HG03457 (cell line): ENCODE measurements at regions not wholly inside any gene's neighbourhood (a gene's known extent, or its start where the extent isn't known, plus 50 kb on each side); places are given as distances from the start of the nearest gene placed in this dataset.

Experiments
- ATAC-seq: cut with Tn5 transposase; IDR thresholded peaks from one replicate; pipeline ENCODE4 v1.9.1; 2021; ENCODE audit warnings: moderate number of reproducible peaks; ENCODE audit not compliant: unreplicated experiment

DNA sequence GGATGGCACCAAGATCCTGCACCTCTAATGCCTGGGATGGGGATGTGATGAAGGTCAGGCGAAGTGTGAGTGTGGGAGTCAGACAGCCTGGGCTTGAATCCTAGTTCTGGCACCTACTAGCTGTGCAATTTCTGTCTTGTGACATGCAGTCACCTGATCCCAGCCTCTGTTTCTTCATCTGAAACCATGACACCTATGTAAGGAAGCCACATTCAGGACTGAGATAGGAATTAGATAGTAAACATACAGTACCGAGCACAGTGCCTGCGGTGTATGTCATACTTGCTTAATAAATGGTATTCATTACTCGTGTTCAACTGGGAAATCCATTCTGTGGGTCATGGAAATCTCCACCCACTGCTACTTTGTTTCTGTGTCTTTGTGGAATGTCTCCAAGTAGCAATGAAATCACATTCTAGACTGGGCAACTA, 140.6 kb upstream of the STC2 start:
- no peak for ATAC-seq

DNA sequence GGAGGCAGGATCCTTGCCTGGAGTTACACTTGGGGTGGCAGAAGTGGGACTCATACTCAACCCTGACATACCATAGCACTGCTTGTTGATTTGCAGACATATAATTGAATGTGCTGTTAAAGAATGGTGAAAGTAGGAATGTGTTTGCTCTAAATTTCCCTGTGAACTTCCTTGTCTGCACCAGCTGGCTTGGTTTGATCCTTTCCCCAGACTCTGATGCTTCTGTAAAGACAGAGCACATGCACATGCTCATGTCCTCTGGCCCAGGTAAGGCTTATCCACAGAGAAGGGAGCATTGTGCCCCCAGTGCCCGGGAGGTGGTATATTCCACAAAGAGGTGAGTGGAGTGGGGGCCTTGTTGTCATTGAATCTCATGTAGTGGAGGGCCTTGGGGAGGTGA, 138.0 kb upstream of the STC2 start:
- ATAC-seq, result no peak

DNA sequence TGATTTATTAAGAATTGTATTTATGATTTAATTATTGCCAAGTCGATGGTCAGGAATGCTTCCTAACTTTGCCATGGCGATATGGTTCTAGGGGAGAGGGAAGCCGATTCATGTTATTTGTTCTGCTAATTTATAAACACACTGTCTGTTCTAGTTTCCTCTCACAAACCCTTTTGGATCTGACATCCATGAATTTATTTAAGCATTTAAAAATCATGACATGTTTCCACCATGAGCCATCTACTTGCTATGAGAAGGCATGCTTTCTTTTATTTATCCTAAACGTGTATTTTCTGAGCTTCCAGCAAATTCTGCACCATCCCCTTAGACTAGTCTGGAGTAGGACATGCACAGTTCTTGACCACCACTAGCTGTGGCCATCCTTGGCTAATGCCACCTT, 136.6 kb upstream of the STC2 start:
- no peak for ATAC-seq

DNA sequence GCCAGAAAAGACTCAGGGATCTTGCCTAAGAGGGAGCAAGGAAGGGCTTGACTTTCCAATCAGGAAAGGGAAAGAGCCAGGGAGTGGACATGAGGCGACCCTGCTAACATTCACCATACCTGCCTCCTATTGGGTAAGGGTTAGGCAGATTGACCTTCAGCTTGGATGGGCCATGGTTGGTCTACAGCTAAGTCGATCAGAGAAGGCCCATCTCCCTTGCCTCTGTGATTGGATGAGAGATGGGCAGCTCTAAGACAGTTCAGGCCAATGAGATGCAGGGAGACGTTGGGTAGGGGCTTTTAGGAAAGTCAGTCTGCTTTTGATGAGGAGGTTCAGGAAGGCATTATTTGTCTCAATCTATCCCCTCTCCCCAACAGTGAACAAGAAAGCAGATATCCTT, 135.0 kb upstream of the STC2 start:
- ATAC-seq, result no peak

DNA sequence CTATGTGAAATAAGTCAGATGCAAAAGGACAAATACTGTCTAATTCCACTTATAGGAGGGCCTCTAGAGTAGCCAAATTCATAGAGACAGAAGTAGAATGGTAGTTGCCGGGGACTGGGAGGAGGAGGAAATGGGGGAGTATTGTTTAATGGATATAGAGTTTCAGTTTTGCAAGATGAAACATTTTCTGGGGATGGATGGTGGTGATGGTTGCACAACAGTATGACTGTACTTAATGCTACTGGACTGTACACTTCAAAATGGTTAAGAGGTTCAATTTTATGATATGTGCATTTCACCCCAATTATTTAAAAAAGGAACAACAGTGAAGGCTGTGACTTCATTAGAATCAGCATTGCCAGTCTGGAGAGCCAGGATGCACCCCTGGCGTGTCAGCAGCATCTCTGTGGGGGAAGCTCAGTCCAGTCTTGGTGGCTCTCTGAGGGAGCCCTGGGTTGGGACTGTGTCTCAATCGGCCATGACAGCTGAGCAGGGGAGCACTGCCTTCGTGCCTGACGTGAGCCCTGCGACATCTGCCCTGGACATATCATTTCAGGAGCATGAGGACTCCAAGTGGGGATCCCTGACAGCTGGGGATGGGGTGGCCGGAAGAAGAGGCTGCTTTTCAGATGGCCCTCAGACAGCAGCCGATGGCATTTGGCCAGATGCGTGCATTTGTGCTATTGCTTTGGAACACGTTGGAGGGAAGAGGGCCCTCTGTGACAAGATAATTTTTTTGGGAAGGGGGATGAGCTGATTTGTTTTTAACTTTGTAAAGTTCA, 130.8 kb upstream of the STC2 start:
- no peak for ATAC-seq

GRCh38 chr5:173457482-173457881, 129.3 kb upstream of the STC2 start:
- no peak for ATAC-seq

DNA sequence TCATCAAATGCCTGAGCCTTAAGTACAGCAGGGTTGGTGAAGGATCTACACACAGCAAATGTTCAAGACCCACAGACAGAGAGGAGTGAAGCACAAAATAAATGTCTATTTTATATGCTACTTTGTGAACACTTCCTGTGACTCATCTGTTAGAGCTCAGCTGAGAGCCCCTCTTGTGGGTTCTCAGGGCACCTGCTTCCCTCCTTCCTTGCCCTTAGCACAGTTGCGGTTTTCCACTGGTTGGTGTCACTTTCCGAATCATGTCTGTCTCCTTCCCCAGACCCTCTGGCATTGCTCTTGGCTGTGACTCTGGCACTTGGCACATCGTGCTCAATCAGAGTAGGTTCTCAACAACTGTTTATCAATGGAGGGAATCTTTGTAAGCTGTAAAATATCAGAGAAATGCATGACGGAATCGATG, 128.5 kb upstream of the STC2 start:
- no peak for ATAC-seq

GRCh38 chr5:173456181-173456580, 128.0 kb upstream of the STC2 start:
- no peak for ATAC-seq

GRCh38 chr5:173455599-173455957, 127.4 kb upstream of the STC2 start:
- no peak for ATAC-seq

DNA sequence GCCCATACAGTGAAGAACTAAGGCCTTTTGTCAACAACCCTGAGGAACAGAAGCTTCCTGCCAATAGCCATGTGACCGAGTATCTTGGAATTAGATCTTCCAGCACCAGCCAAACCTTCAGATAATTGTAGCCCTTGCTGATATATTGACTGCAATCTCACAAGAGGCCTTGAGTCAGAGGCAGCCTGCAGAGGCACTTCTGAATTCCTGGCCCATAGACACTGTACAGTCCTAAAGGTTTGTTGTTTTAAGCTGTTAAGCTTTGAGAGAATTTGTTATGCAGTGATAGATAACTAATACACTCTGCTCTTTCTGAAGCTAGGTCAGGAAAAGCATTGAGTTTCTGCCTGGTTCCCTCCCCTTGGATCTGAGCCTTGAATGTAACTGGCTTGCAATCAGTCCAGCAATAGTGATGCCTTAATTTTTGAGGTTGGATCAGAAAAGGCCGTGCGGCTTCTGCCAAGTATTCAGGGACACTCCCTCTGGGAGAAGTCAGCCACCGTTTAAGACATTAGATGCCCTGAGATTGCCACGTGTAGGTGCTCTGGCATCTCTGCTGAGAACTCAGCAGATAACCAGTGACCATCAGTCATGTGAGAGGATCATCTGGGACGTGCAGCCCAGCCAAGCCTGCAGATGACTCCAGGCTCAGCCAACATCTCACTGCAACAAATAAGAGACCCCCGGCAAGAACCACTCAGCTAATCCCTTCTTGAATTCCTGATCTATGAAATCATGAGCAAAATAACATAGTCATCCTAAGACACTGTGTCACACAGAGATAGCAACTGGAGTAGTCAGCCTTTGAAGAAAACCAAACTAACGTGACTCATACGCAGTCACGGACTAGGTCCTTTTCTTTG, 126.8 kb upstream of the STC2 start:
- ATAC-seq, result no peak

DNA sequence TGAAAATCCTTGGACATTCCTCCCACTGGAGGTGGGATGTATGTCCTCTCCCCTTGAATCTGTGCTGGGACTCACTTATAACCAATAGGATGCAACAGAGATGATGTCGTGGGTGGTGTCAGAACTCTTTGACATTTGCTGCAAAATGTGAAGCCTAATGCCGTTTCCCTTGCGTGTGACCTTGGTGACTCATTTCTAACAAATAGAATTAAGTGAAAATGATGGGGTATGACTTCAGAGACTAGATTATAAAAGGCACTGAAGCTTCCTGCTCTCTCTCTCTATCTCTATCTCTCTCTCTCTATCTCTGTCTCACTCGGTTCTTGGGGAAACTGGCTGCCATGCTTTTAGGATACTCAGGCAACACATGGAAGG, 126.1 kb upstream of the STC2 start:
- no peak for ATAC-seq

GRCh38 chr5:173453167-173453566, 125.0 kb upstream of the STC2 start:
- no peak for ATAC-seq

DNA sequence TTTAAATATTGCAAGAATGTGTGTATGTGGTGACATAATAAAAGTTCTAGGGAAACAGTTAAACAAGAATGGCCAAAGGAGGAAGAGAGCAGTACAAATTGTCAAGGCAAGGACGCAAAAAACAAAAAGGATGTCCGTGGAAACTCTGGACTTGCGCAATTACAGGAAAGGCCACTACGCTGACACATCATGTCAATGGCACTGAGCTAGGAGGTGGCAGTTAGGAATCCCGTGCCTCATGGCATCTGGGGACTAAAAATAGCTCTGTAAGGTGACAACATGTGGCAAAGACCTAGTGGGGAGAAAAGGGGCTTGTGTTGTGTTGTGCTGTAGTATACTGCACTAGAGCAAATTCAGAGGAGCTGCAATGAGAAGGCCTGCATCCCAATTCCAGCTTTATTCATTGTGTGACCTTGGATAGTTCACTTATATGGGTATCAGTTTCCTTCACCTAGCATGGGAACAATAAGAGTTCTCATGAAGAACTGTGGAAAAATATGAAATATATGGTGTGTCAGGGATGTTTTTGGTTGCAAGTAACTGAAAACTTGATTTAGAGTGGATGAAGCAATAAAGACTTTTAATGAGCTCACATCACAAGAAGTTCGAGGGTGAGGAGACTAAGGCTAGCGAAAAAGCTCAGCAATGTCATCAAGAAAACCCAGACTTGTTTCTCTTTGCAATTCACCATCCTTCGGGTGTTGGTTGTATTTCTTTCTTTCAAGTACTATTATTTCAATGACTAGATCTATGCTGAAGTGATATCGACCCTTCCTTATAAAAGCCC, 124.1 kb upstream of the STC2 start:
- no peak for ATAC-seq

- ATAC-seq, result no peak
These were observed 123.4 kb upstream of the STC2 start for GRCh38 chr5:173451651-173452050.

GRCh38 chr5:173451031-173451430, 122.8 kb upstream of the STC2 start:
- ATAC-seq, result no peak

DNA sequence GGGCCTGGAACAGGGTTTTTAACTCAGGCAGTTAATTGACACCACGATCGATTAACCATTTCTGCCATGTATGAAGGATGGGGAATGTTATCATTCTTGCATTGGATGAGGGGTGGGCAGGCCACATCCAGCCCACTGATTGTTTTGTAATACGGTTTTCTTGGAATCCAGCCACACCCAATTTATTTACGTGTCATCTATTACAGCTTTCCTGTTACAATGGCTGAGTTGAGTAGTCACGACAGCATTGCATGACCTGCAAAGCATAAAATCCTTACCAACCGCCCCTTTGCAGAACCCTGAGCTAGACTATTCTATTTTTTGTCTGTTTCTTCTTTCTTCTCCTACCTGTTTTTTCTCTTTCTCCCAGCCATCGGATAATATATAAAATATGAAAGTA, 122.0 kb upstream of the STC2 start:
- no peak for ATAC-seq

DNA sequence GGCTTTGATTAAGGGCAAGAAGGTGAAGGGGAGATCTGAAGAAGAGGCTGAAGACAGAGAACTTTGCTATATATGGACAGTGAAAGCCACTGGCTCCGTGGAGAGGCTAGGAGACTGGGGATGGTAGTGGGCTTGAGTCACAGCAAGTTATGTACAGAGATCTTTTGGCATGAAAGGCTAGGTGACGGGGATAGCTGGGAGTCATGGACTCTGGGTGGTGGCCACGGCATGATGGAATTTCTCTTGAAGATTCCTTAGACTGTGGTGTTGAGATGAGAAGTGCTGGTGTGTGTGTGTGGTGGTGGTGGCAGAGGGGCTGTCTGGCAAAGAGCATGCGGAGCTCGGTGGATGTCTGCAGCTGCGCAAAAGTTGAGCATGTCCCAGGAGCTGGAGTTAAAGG, 120.6 kb upstream of the STC2 start:
- ATAC-seq, result no peak

DNA sequence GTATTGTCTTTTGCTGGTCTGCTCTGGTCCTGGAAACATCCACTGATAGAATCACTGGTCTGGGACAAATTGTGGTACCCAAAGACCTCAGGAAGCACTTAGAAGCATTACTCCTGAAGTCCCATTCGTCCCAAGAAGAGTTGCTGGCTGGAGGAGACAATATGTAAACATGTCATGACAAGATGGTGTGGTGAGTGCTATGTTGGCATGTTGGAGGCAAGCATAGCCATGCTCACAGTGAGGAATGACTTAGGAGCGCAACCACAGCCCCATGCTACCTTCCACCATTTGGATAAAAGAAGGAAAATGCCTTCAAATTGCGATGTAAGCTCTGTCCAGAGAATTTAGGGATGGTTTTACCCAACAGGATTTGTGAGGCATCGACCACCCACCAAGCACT, 115.8 kb upstream of the STC2 start:
- ATAC-seq, result no peak

GRCh38 chr5:173441053-173441628, 112.9 kb upstream of the STC2 start:
- no peak for ATAC-seq

GRCh38 chr5:173438951-173439350, 110.7 kb upstream of the STC2 start:
- ATAC-seq, result no peak

DNA sequence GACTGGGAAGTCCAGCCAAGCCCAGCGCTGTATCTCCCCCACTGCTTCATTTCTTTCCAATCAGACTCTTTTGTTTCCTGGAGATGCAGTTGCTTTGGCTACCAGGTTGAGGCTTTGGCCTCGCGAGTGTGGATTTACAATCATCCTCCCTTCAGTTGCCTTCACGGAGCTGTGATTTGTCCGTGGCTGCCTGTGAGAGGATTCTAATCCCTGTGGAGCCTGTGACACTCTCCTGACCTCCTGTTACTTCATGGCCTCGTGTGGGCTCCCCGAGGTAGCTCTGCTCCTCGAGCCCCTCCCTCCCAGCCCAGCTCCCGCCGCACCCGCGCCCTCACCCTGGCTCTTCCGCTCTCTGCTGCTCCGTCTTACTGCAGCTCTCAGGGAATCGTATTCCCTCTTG, 107.2 kb upstream of the STC2 start:
- ATAC-seq, result no peak
